GM23338 (cell line): ENCODE measurements at regions not wholly inside any gene's neighbourhood (a gene's known extent, or its start where the extent isn't known, plus 50 kb on each side); places are given as distances from the start of the nearest gene placed in this dataset.

Source experiments
- CREB1 ChIP-seq: fragments of 250-450 bp; sonication (Bioruptor Pico); IDR thresholded peaks from 2 replicates; pipeline ENCODE4 v1.5.0; 2020; ENCODE audit warnings: low read depth, mild to moderate bottlenecking, moderate library complexity
- CTCF ChIP-seq, 2 experiments: fragments of 200-600 bp in 1 of 2; sonication (generic) in 1 of 2; conservative IDR thresholded peaks; 2 replicates each; pipeline versions ENCODE4 v1.5.1 to v1.6.1; 2016 to 2017; ENCODE audit warnings: antibody characterized with exemption in 2 of 2, low read depth in 2 of 2, mild to moderate bottlenecking in 2 of 2, moderate library complexity in 1 of 2
- POLR2AphosphoS5 ChIP-seq: IDR thresholded peaks from 2 replicates; pipeline ENCODE4 v1.6.1; 2016; ENCODE audit warnings: antibody characterized with exemption, low read depth

DNA sequence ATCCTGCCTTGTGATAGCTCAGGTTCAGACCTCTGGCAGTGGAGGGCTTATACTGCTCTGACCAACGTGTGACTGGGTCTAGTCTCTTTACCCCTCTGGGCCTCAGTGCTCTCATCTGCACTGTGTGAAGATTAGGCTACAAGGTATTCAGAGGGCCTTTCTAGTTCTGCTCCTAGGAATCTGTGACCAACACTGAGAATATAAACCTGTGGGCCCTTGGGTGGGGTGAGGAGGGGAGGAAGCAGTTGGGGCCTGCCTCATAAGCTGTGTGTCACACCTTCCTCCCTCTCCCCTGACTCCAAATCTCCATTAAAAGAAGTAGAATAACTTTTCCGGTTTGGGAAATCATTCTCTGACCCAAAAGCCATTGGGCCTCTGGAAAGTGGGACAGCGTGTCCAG is 66.3 kb upstream of the MSN start:
- TF ChIP-seq CTCF (conservative IDR thresholded peaks at IDR 0.05; ENCODE audit: low read depth in 2 of 2) (no peak), CREB1 (CRISPR knock-in tag) (no peak), POLR2AphosphoS5 (no peak)
